GM12864 (cell line): ENCODE measurements at regions not wholly inside any gene's neighbourhood (a gene's known extent, or its start where the extent isn't known, plus 50 kb on each side); places are given as distances from the start of the nearest gene placed in this dataset.

Experiments used
- DNase-seq: peaks from one replicate; pipeline ENCODE4 v3.0.0-alpha.2; 2011; ENCODE audit warnings: low read depth
- H3K4me3 ChIP-seq: 2 replicates; pipeline ENCODE4 v1.5.1; 2011; ENCODE audit warnings: mild to moderate bottlenecking, low read depth, low read length, control low read depth
- TF ChIP-seq, protein P1 (sequence below): IDR thresholded peaks from 2 replicates; pipeline ENCODE4 v1.5.1; 2011; ENCODE audit warnings: low read depth, mild to moderate bottlenecking, moderate library complexity, low read length, control low read depth, inconsistent platforms; ENCODE audit errors: missing control alignments

DNA sequence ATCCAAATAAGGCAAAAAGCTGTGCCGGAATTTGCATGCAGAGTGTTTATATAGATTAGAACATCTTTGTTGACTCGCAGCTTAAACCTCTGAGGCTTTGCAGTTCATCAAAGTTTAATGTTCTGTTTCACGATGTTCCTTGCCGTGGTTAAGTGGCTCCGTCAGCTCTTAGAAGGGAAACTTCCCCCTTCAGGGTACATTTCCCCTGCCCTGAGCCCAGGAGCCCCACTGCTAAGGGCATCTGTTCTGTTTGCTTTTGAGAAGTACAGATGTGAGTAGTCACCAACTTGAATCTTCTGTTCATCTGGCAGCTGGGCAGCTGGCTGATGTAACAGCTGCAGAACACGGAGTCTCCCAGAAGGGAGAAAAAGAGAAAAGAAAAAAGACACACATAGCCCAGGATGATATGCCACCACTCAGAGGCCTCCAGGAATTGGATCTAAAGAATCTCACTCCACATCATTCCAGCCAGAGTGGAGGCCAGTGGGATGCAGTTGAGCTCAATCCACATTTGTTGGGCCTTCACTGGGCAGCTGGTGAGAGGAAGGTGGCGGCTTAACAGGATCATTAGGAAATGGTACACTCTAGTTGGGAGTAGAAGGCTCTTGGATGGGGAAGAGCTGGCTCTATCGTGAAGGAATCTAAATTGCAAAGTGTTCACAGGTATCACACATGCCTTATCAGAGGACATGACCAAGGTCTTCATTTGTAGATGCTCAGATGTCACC, 178.7 kb upstream of the RBPJ start:
- no peak for DNase-seq
- H3K4me3 ChIP-seq, result no peak overlapping the region

DNA sequence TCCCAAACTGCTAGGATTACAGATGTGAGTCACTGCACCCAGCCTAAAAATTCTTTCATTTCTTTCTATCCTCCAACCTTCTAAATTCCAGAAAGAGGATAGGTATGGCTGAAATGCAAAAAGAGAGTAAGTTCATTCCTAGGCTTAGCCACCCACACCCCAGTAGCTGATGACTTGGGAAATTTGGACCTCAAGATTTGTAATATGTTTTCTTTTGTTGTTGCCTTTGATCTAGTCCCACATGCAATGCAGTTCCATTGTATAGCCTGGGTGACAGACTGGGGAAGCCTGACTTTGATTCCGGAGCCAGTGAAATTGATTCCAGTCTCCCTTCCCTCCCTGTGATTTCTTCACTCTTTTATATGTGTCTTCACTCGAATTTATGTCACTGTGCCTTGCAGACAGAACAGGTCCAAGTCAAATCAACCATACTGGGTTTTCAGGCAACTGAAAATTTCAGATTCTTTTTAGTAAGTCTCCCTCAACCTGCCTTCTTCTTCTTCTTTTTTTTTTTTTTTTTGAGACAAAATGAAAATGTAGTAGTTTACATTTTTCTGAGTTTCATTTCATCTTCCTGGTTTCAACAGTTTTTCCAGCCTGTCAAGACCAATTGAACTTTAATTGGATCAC, 176.2 kb upstream of the RBPJ start:
- no peak overlapping the region for H3K4me3 ChIP-seq
- no peak for DNase-seq

More for the DNA sequence above, 178.7 kb upstream of the RBPJ start:
- TF ChIP-seq, protein P1, sequence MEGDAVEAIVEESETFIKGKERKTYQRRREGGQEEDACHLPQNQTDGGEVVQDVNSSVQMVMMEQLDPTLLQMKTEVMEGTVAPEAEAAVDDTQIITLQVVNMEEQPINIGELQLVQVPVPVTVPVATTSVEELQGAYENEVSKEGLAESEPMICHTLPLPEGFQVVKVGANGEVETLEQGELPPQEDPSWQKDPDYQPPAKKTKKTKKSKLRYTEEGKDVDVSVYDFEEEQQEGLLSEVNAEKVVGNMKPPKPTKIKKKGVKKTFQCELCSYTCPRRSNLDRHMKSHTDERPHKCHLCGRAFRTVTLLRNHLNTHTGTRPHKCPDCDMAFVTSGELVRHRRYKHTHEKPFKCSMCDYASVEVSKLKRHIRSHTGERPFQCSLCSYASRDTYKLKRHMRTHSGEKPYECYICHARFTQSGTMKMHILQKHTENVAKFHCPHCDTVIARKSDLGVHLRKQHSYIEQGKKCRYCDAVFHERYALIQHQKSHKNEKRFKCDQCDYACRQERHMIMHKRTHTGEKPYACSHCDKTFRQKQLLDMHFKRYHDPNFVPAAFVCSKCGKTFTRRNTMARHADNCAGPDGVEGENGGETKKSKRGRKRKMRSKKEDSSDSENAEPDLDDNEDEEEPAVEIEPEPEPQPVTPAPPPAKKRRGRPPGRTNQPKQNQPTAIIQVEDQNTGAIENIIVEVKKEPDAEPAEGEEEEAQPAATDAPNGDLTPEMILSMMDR, result no peak

DNA sequence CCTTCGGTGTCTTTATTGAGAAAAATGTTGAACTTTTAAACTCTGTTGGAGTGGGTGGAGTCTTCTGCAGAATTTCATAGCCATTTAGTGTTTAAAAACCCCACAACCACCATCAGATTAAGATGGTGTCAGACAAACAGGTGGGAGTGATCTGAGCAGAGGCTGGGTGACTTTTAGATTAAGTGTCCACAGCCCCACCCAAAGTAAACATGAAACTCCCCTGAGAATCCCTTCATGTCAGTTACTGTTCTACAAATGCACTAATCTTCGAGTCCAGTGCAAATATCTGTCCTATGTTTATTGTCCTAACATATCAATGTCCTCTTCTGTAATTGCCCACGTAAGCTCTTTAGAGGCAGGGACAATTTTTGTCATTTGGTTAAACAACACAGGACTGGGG, 175.6 kb upstream of the RBPJ start:
- no peak overlapping the region for H3K4me3 ChIP-seq
- no peak for DNase-seq
- TF ChIP-seq, protein P1, result no peak

More for the DNA sequence above, 176.2 kb upstream of the RBPJ start:
- TF ChIP-seq, protein P1, result no peak

DNA sequence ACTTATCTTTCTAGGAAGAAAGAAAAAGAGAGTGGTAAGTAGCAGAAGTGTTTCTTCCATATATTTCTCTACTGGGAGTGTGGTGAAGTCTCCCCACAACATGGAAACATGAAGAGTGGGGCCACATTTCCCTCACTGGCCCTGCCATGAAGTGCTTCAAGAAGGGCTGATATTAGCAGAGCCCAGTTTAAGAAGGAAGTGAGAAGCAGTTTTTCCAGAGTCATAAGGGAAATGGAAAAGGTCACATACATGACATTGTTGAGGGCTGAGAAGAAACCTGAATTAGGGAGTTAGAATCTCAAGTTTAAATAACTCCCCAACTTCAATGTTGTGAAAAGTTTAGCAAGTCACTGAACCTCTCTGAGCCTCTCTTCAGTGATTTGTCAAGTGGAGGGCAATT, 171.9 kb upstream of the RBPJ start:
- DNase-seq, result no peak
- H3K4me3 ChIP-seq, result no peak overlapping the region
- TF ChIP-seq, protein P1, result no peak

DNA sequence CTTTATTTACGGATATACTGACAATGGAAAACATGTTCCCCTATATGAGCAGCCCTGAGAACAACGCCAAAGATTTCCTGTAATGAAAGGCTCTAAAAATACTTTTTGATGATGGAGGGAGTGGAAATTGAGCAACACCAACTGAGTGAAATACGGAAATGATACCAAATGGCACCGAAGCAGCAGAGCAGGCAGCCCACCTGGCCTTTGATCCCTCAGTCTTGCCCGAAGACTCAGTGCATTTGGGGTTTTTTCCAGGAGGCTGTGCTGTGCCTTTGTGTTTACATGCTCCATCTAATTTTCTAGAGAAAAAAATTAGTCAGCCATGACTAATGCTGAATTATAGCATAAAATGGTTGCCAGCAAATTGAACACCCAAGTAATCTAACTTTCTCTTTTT, 169.9 kb upstream of the RBPJ start:
- no peak for DNase-seq
- TF ChIP-seq, protein P1, result no peak
- H3K4me3 ChIP-seq, result no peak overlapping the region

DNA sequence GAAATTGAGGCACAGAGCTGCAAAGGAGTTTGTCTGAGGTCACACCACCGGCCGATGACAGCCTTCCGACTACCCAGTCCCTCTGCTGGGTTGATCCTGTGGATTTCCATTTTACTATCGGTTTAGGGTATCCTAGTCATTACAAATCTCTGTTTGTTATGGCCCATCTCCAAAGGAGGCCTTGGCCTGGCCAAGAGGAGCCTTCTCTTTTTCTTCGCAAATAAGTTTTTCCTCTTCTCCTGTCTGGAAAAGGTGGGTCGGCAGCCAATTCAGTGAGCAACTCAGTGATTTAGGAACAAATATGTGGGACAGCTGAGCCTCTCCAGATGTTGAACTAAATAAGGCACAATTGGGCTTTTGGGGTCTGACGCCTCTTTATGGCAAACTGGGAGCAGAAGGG, 169.2 kb upstream of the RBPJ start:
- no peak for DNase-seq
- TF ChIP-seq, protein P1, result no peak
- H3K4me3 ChIP-seq, result no peak overlapping the region
